KOPT-K1 (cell line): ENCODE measurements at regions not wholly inside any gene's neighbourhood (a gene's known extent, or its start where the extent isn't known, plus 50 kb on each side); places are given as distances from the start of the nearest gene placed in this dataset.

ENCODE experiments used
- H3K27ac ChIP-seq: fragments of 200-600 bp; sonication (generic); 2 replicates; pipeline ENCODE4 v1.5.1; 2016; ENCODE audit warnings: antibody characterized with exemption, mild to moderate bottlenecking, low read depth, low read length; ENCODE audit not compliant: poor library complexity, severe bottlenecking
- H3K36me3 ChIP-seq: fragments of 200-600 bp; sonication (generic); 2 replicates; pipeline ENCODE4 v1.5.1; 2017; ENCODE audit warnings: antibody characterized with exemption, mild to moderate bottlenecking, low read length, moderate library complexity; ENCODE audit not compliant: insufficient read depth
- H3K9me3 ChIP-seq: fragments of 200-600 bp; sonication (generic); 2 replicates; pipeline ENCODE4 v1.5.1; 2017; ENCODE audit warnings: antibody characterized with exemption, low read length, mild to moderate bottlenecking; ENCODE audit not compliant: insufficient read depth, poor library complexity, severe bottlenecking

DNA sequence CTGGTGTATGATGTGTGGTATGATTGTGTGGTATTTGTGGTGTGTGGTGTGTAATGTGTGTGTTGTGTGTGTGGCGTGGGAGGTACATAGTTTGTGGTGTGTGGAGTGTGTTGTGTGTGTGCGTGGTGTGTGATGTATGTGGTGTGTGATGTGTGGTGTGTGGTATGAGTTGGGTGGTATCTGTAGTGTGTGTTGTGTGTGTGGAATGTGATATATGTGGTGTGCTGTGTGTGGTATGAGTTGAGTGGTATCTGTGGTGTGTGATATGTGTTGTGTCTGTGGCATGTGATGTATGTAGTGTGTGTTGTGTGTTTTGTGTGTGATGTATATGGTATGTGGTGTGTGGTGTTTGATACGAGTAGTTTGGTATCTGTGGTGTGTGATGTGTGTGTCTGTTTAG is 272.5 kb upstream of the IRX1 start:
- H3K27ac ChIP-seq, result no peak overlapping the region
- H3K9me3 ChIP-seq, result peaks cover 15% of the 10 kb centered on the region

DNA sequence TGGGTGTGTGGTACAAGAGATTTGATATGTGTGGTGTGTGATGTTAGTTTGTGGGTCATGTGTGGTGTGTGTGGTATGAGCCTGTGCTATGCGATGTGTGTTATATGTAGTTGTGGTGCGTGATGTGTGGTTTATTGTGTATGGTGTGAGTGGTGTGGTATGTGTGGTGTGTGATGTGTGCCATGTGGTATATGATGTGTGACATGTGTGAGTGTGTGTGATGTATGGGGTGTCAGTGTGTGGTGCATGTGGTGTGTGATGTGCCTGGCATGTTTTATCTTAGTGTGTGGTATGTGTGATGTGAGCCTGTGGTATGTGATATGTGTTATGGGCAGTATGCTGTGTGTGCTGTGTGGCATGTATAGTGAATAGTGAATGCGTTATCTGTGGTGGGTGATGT is 273.0 kb upstream of the IRX1 start:
- Histone ChIP-seq H3K36me3 (no peaks in the 10 kb centered on the region), H3K9me3 (peaks cover 15% of the 10 kb centered on the region), H3K27ac (no peak overlapping the region)

More for the DNA sequence above, 272.5 kb upstream of the IRX1 start:
- no peaks in the 10 kb centered on the region for H3K36me3 ChIP-seq

DNA sequence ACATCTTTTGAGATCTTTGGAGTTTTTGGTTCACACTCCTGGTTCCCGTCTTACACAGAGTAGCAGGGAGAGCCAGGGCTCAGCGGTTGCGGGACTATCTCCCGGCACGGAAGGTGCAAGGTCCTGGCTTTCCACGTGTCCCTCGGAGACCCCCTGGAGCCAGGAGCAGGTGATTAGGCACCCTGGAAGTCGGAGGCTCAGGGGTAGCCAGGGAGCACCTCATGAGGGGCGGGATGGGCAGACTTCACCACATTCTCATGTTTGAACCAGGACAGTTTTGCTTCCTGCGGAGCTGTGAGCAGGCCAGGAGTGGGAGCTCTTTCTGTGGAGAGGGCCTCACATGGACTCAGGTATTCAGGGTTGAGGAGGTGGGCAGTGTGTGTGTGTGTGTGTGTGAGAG is 273.7 kb upstream of the IRX1 start:
- H3K27ac ChIP-seq, result no peak overlapping the region
- no peaks in the 10 kb centered on the region for H3K36me3 ChIP-seq
- peaks cover 15% of the 10 kb centered on the region for H3K9me3 ChIP-seq

DNA sequence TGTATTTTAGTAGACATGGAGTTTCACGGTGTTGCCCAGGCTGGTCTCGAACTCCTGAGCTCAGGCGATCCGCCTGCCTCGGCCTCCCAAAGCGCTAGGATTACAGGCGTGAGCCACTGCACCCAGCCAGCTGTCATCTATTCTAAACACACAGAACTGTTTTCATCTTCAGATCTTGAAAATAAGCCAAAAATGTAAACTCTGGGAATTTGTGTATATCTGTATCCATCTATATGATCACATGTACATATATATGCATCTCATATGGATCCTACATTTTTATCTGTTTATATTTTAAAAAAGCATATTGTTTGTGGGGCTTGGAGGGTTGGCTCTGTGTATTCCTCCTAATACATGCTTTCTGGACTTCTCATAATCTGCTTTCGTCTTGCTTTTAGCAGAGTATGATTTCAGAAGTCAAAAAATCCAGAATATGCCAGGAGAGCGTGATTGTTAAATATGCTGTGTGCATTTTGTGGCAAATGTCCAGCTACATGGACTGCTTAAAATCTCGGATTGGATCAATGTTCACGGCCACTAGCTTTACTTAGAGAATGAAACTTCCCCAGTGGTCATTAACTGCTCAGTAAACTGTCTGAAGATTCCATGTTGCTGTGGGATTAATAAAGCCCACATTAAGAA is 274.4 kb upstream of the IRX1 start:
- Histone ChIP-seq H3K27ac (no peak overlapping the region), H3K36me3 (no peaks in the 10 kb centered on the region), H3K9me3 (peaks cover 15% of the 10 kb centered on the region)

DNA sequence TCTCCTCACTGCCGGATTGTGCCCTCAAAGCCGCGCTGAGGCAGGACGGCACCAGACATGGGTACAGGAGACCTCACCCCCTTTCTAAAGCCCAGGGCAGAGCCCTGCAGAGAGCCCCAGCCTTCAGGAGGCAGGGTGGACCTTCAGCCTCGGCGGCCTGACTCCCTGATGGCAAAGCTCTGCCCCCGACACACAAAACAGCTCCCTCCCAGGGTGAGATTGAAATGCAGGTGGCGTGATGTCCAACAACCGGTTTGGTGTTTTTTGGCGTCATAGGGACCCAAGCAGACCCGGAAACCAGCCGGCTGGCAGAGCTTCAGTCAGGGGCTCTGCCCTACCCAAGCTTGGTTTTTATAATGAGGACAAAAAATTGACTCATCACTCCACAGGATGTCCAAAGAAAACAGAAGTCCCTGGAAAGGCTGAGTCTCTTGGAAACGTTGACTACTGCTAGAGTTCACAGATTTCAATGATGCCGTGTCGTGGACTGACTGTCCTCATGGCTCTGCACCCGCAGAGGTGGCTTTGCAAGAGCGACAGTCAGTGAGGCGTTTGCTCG is 275.2 kb upstream of the IRX1 start:
- Histone ChIP-seq H3K9me3 (peaks cover 15% of the 10 kb centered on the region), H3K27ac (no peak overlapping the region)

DNA sequence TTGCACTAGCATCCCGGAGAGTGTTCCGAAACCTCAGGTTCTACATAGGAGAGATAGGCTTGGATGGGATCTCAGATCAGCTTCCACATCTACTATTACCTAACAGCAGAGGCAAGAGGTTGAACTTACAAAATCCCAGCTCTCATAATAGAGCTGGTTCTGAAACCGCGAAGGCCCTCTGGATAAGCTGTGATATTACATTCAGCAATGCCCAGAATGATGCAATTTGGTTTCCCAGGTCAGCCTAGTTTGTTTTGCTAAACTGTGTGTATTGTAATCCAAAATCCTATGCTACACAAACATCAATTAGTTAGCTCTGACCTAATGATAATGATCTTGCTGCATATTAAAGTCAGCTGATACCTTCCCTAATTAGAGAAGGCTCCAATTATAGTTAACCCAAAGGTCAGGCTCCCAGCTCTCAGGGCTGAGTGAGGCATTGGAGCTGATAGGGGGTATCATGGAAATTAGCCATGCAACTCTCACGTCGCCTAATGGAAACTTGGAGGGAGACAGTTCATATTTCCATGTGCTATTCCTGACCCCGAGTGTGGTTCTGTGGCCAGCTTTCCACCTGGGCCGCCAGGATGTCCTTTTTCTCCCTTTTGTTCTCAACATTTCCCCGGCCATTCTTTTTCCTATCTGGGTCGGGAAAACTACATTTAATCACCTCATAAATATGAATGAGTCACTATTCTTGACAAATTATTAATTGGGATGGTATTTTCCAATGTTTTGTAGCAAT is 278.4 kb upstream of the IRX1 start:
- Histone ChIP-seq H3K27ac (no peak overlapping the region), H3K36me3 (no peaks in the 10 kb centered on the region), H3K9me3 (peaks cover 13% of the 10 kb centered on the region)

More for the DNA sequence above, 275.2 kb upstream of the IRX1 start:
- no peaks in the 10 kb centered on the region for H3K36me3 ChIP-seq

DNA sequence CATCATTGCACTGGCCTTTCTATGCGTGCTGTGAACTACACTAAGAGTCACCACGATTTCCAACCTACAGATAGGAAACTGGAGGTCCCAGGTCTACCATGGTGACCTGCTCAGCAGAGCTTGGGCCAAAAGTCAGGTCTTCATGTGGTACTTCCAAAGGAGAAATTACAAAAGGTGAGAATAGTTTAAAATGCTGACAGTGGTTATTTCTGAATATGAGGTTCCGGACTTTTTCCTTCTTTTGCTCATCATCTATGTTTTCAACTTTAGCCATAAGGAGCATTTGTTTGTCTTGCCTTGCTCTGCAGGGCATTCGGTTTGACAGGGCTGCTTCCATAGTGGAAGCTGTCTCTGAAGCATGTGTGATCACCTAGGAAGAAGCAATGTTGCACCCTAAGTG is 282.1 kb upstream of the IRX1 start:
- Histone ChIP-seq H3K36me3 (no peaks in the 10 kb centered on the region), H3K27ac (no peak overlapping the region), H3K9me3 (peaks cover 20% of the 10 kb centered on the region)

DNA sequence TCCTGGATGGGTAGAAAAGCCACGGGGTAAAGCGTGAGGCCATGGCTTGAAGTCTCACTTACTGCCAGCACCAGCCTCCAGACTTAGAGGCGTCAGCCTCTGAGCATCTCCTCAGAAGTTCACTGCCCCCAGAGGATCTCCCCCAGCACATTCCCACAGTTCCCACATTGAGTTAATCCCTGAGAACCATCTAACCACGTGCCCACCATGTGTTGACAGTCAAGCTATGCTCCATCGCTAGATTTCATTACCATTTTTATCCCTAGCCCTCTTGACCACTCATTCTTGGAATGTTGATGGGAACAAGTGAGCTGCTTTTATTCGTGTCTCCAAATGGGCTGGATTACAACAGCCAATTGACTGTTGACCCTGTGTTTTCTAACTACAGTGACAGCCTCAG is 283.3 kb upstream of the IRX1 start:
- Histone ChIP-seq H3K9me3 (peaks cover 20% of the 10 kb centered on the region), H3K27ac (no peak overlapping the region), H3K36me3 (no peaks in the 10 kb centered on the region)

DNA sequence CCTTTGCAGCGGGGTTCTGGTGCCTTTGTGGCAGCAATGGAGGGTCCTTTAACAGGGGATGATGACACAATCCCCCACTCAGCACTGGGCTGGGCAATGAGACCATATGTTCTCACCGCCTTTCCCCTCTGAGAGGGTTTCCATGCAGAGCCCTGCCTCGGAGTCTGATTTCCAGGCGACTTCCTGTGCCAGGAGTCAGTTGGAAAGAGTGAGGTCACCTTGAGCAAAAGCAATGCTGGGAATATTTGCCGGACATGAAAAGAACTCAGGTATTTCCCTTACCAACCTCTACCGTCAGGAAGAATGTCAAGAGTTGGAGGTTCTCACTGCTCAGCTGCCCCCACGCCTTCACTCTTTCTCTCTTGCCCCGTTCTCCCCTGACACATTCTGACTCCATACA is 284.2 kb upstream of the IRX1 start:
- peaks cover 20% of the 10 kb centered on the region for H3K9me3 ChIP-seq
- H3K27ac ChIP-seq, result no peak overlapping the region

DNA sequence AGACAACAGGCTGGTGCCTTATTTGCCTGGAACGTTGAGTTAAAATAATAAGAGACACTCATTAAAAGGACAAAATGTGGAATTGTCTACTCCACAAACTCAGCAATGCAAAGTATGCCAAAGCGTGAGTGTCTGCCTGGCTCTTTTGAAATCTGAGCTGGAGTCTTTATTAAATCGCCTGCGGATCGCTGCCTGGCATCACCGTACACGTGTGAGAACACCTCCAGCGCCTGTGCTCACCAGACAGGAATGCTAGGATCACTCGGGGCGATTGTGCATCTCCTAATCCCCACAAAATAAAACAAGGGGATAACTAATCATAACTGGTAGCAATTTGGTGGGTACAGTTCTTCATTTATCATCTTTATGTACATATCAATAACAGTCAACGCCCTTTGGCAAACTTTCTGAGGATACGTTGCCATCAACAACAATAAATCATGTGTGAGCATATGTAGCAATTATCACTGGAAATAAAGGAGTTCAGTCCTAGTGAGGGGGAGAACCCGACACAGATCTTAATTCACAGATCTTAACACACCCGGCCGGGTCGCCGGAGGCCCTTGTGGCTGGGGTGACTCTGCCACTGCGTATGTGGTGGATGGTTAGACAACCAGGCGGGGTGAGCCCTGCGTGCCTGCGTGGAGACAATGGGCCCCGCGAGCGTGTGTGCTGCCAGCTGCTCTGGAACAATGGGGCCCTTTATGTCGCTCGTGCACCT is 284.9 kb upstream of the IRX1 start:
- H3K9me3 ChIP-seq, result peaks cover 20% of the 10 kb centered on the region
- H3K27ac ChIP-seq, result no peak overlapping the region
- no peaks in the 10 kb centered on the region for H3K36me3 ChIP-seq

More for the DNA sequence above, 284.2 kb upstream of the IRX1 start:
- H3K36me3 ChIP-seq, result no peaks in the 10 kb centered on the region

DNA sequence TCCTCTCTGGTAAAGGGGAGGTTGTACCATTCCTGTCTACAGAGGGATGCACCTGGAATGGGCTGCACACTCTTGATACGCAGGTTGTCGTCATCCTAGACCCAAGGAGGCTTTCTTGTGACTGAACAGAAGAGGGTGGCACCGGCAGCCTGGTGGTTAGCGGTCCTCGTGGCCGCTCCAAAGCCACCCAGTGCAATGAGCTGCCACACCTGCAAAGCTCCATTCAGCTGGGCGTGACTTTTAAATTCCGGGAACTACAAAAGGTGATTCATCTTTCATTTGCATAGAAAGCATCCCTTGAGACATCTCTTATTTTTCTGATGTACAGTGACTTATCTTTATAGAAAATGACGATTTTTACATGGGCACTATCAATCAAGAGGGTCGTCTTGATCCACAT is 286.1 kb upstream of the IRX1 start:
- Histone ChIP-seq H3K27ac (no peak overlapping the region), H3K9me3 (peaks cover 20% of the 10 kb centered on the region)

DNA sequence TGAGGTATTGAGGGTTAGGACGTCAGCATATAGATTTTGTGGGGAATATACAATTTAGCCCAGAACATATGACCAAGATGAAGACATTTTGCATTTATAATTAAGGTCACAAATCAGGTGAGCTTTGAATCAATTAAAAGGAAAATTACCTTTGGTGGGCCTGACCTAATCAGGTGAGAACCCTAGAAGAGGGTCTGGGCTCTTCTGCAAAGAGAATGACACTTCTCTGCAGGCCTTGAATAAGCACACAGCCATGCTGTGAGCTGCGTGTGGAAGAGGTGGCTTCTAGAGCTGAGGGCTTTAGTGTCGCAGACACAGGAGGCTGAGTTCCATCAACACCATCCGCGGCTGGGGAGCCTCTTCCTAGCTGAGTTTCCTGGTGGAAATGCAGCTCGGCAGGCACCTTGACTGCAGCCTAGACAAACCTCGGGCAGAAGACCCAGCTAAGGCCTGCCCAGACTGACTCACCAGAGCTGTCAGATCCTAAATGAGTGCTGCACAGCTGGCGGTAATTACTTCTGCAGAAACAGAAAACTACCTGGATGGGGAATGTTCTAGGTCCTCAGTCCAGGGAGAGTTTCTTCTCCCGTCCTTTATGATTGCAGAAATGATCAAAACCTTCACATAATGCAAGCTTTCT is 287.5 kb upstream of the IRX1 start:
- peaks cover 16% of the 10 kb centered on the region for H3K9me3 ChIP-seq
- no peak overlapping the region for H3K27ac ChIP-seq
- no peaks in the 10 kb centered on the region for H3K36me3 ChIP-seq

More for the DNA sequence above, 286.1 kb upstream of the IRX1 start:
- H3K36me3 ChIP-seq, result no peaks in the 10 kb centered on the region

DNA sequence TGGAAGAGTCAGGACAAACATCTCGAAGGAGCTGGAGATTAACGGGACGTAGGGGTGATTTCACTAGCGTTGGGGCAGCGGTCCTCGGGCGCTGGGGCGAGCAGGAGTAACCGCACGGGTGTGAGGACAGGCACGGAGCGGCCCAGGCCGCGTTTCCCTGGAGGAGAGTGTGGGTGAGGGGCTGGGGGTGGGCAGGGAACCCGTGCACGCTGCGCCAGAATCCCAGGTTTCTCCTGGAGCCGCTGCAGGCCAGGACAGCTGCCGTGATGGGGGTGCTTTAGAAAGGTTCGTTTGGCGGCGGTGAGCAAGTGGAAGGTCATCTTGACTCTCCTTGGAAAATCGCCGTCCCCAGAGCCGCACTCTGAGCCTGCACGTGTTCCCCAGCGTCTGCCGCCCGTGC is 290.2 kb upstream of the IRX1 start:
- Histone ChIP-seq H3K36me3 (no peaks in the 10 kb centered on the region), H3K27ac (no peak overlapping the region)

DNA sequence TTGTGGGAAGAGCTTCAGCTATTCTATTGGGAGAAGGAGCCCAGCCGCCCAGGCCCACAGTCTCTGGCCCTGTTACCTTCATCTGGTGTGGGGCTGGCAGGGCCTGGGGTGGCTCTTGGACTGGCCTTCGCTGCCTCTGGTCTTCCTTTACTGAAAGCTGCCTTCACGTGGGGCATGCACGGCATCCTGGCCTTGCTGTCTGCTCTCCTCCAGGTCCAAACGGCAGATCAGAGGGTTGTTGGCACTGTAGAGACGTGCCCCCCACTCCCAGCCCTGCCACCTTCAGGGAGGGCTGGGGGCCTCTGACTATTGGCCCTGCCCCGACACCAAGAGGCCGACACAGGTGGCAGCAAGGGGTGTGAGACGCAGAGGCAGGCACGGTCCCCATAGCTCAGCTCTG is 291.3 kb upstream of the IRX1 start:
- Histone ChIP-seq H3K27ac (no peak overlapping the region), H3K36me3 (no peaks in the 10 kb centered on the region), H3K9me3 (no peaks in the 10 kb centered on the region)

More for the DNA sequence above, 290.2 kb upstream of the IRX1 start:
- no peaks in the 10 kb centered on the region for H3K9me3 ChIP-seq

DNA sequence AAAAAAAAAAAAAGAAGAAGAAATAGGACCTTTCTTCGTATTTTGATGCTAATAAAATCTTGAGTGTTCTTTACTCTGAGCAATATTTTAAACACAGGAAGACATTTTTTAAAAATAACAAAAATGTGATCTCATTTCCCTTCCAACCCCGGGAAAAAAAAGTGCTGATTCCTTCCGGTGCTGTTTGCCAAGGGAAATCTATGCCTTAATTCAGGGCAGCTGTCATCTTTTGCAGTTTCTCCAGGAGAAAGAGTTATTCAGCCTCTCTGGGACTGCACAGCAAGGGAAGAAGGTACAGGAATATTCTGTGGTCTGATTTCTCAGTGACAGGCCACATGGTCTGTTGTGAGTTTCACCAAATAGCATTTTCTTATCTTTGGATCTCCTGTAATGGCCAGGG is 291.9 kb upstream of the IRX1 start:
- no peak overlapping the region for H3K27ac ChIP-seq
- H3K9me3 ChIP-seq, result no peaks in the 10 kb centered on the region
- no peaks in the 10 kb centered on the region for H3K36me3 ChIP-seq
